Astrocyte (in vitro differentiated cells and primary cell): ENCODE measurements at regions not wholly inside any gene's neighbourhood (a gene's known extent, or its start where the extent isn't known, plus 50 kb on each side); places are given as distances from the start of the nearest gene placed in this dataset.

Experiments used
- DNase-seq: peaks from one replicate; pipeline ENCODE4 v3.0.0-alpha.2; 2010; ENCODE audit warnings: low read depth
- FAIRE-seq: peaks from 2 replicates; lab custom pipeline; 2011; peaks lifted over from hg19 to GRCh38; lab: Jason Lieb, UNC
- H2AFZ ChIP-seq: 2 replicates; pipeline ENCODE4 v1.6.0; 2012; ENCODE audit warnings: low read depth, low read length, inconsistent platforms
- H3K27ac ChIP-seq: 2 replicates; pipeline ENCODE4 v1.5.1; 2011; ENCODE audit warnings: low read depth, low read length, inconsistent platforms
- H3K27me3 ChIP-seq: 2 replicates; pipeline ENCODE4 v1.6.0; 2011; ENCODE audit warnings: low read length, inconsistent platforms; ENCODE audit not compliant: insufficient read depth
- H3K36me3 ChIP-seq: 2 replicates; pipeline ENCODE4 v1.5.1; 2011; ENCODE audit warnings: low read length, inconsistent platforms; ENCODE audit not compliant: insufficient read depth
- H3K4me1 ChIP-seq: 2 replicates; pipeline ENCODE4 v1.5.1; 2011; ENCODE audit warnings: low read length, inconsistent platforms; ENCODE audit not compliant: insufficient read depth
- H3K4me2 ChIP-seq: 2 replicates; pipeline ENCODE4 v1.6.0; 2012; ENCODE audit warnings: low read length, inconsistent platforms
- H3K4me3 ChIP-seq: 2 replicates; pipeline ENCODE4 v1.5.1; 2011; ENCODE audit warnings: low read depth, mild to moderate bottlenecking, low read length, inconsistent platforms; ENCODE audit not compliant: insufficient read depth
- H3K79me2 ChIP-seq: 2 replicates; pipeline ENCODE4 v1.6.0; 2012; ENCODE audit warnings: mild to moderate bottlenecking, low read length, inconsistent platforms; ENCODE audit not compliant: insufficient read depth
- H3K9ac ChIP-seq: 2 replicates; pipeline ENCODE4 v1.6.0; 2012; ENCODE audit warnings: mild to moderate bottlenecking, low read length, inconsistent platforms
- H3K9me3 ChIP-seq: 2 replicates; pipeline ENCODE4 v1.5.1; 2012; ENCODE audit warnings: low read depth, mild to moderate bottlenecking, low read length, inconsistent platforms; ENCODE audit not compliant: insufficient read depth
- H4K20me1 ChIP-seq: 2 replicates; pipeline ENCODE4 v1.6.0; 2012; ENCODE audit warnings: low read length, inconsistent platforms; ENCODE audit not compliant: insufficient read depth
- H3K27ac Mint-ChIP-seq: one replicate; pipeline ENCODE4 v1.8.0; 2021; ENCODE audit warnings: mild to moderate bottlenecking, mixed read lengths; ENCODE audit not compliant: unreplicated experiment
- H3K27me3 Mint-ChIP-seq: one replicate; pipeline ENCODE4 v1.8.0; 2021; ENCODE audit warnings: low read depth, mixed read lengths; ENCODE audit not compliant: unreplicated experiment
- H3K36me3 Mint-ChIP-seq: one replicate; pipeline ENCODE4 v1.8.0; 2021; ENCODE audit warnings: low read depth, mixed read lengths; ENCODE audit not compliant: unreplicated experiment
- H3K4me1 Mint-ChIP-seq: one replicate; pipeline ENCODE4 v1.8.0; 2021; ENCODE audit warnings: low read depth, mixed read lengths; ENCODE audit not compliant: unreplicated experiment
- H3K4me3 Mint-ChIP-seq: one replicate; pipeline ENCODE4 v1.8.0; 2021; ENCODE audit warnings: mild to moderate bottlenecking, moderate library complexity, mixed read lengths; ENCODE audit not compliant: unreplicated experiment
- H3K9me3 Mint-ChIP-seq: one replicate; pipeline ENCODE4 v1.8.0; 2021; ENCODE audit warnings: mild to moderate bottlenecking, mixed read lengths; ENCODE audit not compliant: unreplicated experiment
- CTCF ChIP-seq: IDR thresholded peaks from 2 replicates; pipeline ENCODE4 v1.5.1; 2011; ENCODE audit warnings: low read depth, mild to moderate bottlenecking, inconsistent platforms, low read length, moderate library complexity; ENCODE audit not compliant: insufficient read depth
- EZH2 ChIP-seq: IDR thresholded peaks from 2 replicates; pipeline ENCODE4 v1.6.1; 2012; ENCODE audit warnings: mild to moderate bottlenecking, low read length, inconsistent platforms; ENCODE audit not compliant: insufficient read depth

- no peaks in the 10 kb centered on the region for H3K4me1 Mint-ChIP-seq
- Histone ChIP-seq H3K27me3 (no peaks in the 10 kb centered on the region), H3K4me3 (no peak overlapping the region), H2AFZ (no peak overlapping the region), H3K9ac (no peak overlapping the region), H3K79me2 (no peaks in the 10 kb centered on the region), H3K9me3 (peaks cover 3% of the 10 kb centered on the region), H3K36me3 (no peaks in the 10 kb centered on the region), H3K4me1 (no peaks in the 10 kb centered on the region), H3K4me2 (no peak overlapping the region), H3K27ac (no peak overlapping the region), H4K20me1 (no peaks in the 10 kb centered on the region)
- no peak for FAIRE-seq
- H3K36me3 Mint-ChIP-seq = no peaks in the 10 kb centered on the region
- no peak for TF ChIP-seq CTCF
- no peak for TF ChIP-seq EZH2
- no peak for DNase-seq
- peaks cover 2% of the 10 kb centered on the region for H3K9me3 Mint-ChIP-seq
- H3K27ac Mint-ChIP-seq = no peak overlapping the region
- no peak overlapping the region for H3K4me3 Mint-ChIP-seq
- peaks cover 12% of the 10 kb centered on the region for H3K27me3 Mint-ChIP-seq
Observed at GRCh38 chr19:28514166-28514565, 698.8 kb downstream of the UQCRFS1 start.

- Mint-ChIP-seq H3K27ac (no peak overlapping the region), H3K9me3 (peaks cover 2% of the 10 kb centered on the region)
Observed at GRCh38 chr19:28511655-28512054, 701.3 kb downstream of the UQCRFS1 start.

More at GRCh38 chr19:28511655-28512054, 701.3 kb downstream of the UQCRFS1 start:
- H3K4me3 Mint-ChIP-seq = no peak overlapping the region
- Histone ChIP-seq H3K4me1 (no peaks in the 10 kb centered on the region), H3K4me2 (no peak overlapping the region), H3K9me3 (peaks cover 4% of the 10 kb centered on the region), H3K27ac (no peak overlapping the region), H3K79me2 (no peaks in the 10 kb centered on the region), H3K36me3 (no peaks in the 10 kb centered on the region), H2AFZ (no peak overlapping the region), H3K4me3 (no peak overlapping the region), H3K27me3 (no peaks in the 10 kb centered on the region), H3K9ac (no peak overlapping the region), H4K20me1 (no peaks in the 10 kb centered on the region)
- H3K4me1 Mint-ChIP-seq = peaks cover 2% of the 10 kb centered on the region
- no peak for DNase-seq
- H3K36me3 Mint-ChIP-seq = no peaks in the 10 kb centered on the region
- TF ChIP-seq CTCF (no peak), EZH2 (no peak)
- no peak for FAIRE-seq
- peaks cover 19% of the 10 kb centered on the region for H3K27me3 Mint-ChIP-seq
